ENCODE measurements at regions not wholly inside any gene's neighbourhood (a gene's known extent, or its start where the extent isn't known, plus 50 kb on each side); places are given as distances from the start of the nearest gene placed in this dataset.

GRCh38 chr6:11833626-11834592, 55.3 kb upstream of the ADTRP start (continued):
- TF ChIP-seq CHD7 (IDR thresholded peaks at IDR 0.05; ENCODE audit: low read depth, low read length) (no peak), STAT5A (IDR thresholded peaks at IDR 0.05; ENCODE audit: borderline replicate concordance, low read length) (peak; percentile 88), CBFA2T2 (conservative IDR thresholded peaks at IDR 0.05) (peak; percentile 90), PURB (CRISPR knock-in tag; IDR thresholded peaks at IDR 0.05; ENCODE audit: low read depth) (no peak)

Data from K562 (cell line).